Activated naive CD8-positive, alpha-beta T cell treated with anti-CD3 and anti-CD28 coated beads, Interleukin-2, amount 10 ng/mL, durations not matched to agents 7 days and 5 days (primary cell): ENCODE measurements at regions not wholly inside any gene's neighbourhood (a gene's known extent, or its start where the extent isn't known, plus 50 kb on each side); places are given as distances from the start of the nearest gene placed in this dataset.
A peak's percentile ranks its signal among the peaks of the same experiment; 100 is the strongest.

ENCODE experiments used
- ATAC-seq: fragments of 150-1000 bp; cut with Tn5 transposase; one replicate; pipeline ENCODE4 v1.10.0; 2021; ENCODE audit warnings: low read depth, moderate library complexity
- POLR2A ChIA-PET: fragments of 350-600 bp; sonication (Branson Sonifier 250); formaldehyde crosslinking; loops from one replicate; lab custom pipeline; 2021; ENCODE audit warnings: antibody characterized with exemption; lab: Charles Lee
- DNase-seq: peaks from one replicate; pipeline ENCODE4 v3.0.0; 2021
- H3K27ac Mint-ChIP-seq: one replicate; pipeline ENCODE4 v1.8.0; 2022; ENCODE audit warnings: mild to moderate bottlenecking, mixed read lengths
- H3K27me3 Mint-ChIP-seq: one replicate; pipeline ENCODE4 v1.8.0; 2022; ENCODE audit warnings: mild to moderate bottlenecking, moderate library complexity, mixed read lengths
- H3K36me3 Mint-ChIP-seq: one replicate; pipeline ENCODE4 v1.8.0; 2021; ENCODE audit warnings: mild to moderate bottlenecking, mixed read lengths
- H3K4me1 Mint-ChIP-seq: one replicate; pipeline ENCODE4 v1.8.0; 2021; ENCODE audit warnings: mixed read lengths
- H3K4me3 Mint-ChIP-seq: one replicate; pipeline ENCODE4 v1.8.0; 2022; ENCODE audit warnings: mild to moderate bottlenecking, moderate library complexity, mixed read lengths
- H3K9me3 Mint-ChIP-seq: one replicate; pipeline ENCODE4 v1.8.0; 2021; ENCODE audit warnings: mixed read lengths

DNA sequence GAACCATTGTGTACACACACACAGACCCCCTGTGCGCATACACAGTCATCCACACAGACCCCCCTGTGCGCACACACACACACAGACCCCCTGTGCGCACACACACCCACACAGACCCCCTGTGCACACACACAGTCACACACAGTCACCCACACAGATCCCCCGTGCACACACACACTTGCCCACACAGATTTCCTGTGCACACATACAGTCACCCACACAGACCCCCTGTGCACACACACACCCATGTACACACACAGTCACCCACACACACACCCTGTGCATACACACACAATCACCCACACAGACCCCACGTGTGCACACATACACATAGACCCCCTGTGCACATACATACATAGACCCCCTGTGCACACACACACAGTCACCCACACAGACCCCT lies 106.1 kb downstream of the HSPH1 start:
- POLR2A ChIA-PET, result interaction anchor here (1.7 kb wide), 1 partner anchor 10 kb away, joined by 8 read pairs; no protein-coding TSS in a partner anchor
- H3K9me3 Mint-ChIP-seq, result no peaks in the 10 kb centered on the region

DNA sequence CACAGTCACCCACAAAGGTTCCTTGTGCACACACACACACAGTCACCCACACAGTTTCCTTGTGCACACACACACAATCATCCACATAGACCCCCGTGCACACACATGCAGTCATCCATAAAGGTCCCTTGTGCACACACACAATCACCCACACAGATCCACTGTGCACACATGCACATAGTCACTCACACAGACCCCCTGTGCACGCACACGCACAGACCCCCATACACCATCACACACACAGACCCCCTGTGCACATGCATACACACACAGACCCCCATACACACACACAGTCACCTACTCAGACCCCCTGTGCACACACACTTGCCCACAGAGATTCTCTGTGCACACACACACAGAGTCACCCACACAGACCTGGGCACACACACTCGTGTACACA lies 107.1 kb downstream of the HSPH1 start:
- POLR2A ChIA-PET, result no interaction called here

More for the DNA sequence above, 106.1 kb downstream of the HSPH1 start:
- DNase-seq, result no peak
- Mint-ChIP-seq H3K36me3 (no peaks in the 10 kb centered on the region), H3K4me3 (no peak overlapping the region), H3K27me3 (peaks cover 17% of the 10 kb centered on the region), H3K27ac (no peak overlapping the region), H3K4me1 (peaks cover 7% of the 10 kb centered on the region)
- ATAC-seq, result no peak

DNA sequence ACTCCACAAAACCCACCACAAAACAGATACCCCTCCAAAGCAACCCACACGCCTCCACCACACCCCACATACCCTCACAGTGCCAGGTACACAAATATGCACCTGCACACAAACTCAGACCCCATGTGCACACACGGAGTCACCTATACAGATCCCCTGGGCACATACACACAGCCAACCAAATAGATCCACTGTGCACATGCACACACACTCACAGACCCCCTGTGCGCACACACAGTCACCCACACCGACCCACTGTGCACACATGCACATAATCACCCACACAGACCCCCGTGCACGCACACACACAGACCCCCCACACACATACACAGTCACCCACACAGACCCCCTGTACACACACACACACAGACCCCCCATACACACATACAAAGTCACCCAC lies 107.8 kb downstream of the HSPH1 start:
- Mint-ChIP-seq H3K27ac (no peak overlapping the region), H3K4me3 (no peak overlapping the region), H3K4me1 (peaks cover 7% of the 10 kb centered on the region), H3K9me3 (no peaks in the 10 kb centered on the region), H3K36me3 (no peaks in the 10 kb centered on the region), H3K27me3 (peaks cover 21% of the 10 kb centered on the region)
- ATAC-seq (no peak), DNase-seq (no peak)
- POLR2A ChIA-PET, result no interaction called here

More for the DNA sequence above, 107.1 kb downstream of the HSPH1 start:
- Mint-ChIP-seq H3K27ac (no peak overlapping the region), H3K27me3 (peaks cover 21% of the 10 kb centered on the region), H3K4me1 (peaks cover 7% of the 10 kb centered on the region), H3K9me3 (no peaks in the 10 kb centered on the region), H3K36me3 (no peaks in the 10 kb centered on the region), H3K4me3 (no peak overlapping the region)
- no peak for ATAC-seq
- no peak for DNase-seq

DNA sequence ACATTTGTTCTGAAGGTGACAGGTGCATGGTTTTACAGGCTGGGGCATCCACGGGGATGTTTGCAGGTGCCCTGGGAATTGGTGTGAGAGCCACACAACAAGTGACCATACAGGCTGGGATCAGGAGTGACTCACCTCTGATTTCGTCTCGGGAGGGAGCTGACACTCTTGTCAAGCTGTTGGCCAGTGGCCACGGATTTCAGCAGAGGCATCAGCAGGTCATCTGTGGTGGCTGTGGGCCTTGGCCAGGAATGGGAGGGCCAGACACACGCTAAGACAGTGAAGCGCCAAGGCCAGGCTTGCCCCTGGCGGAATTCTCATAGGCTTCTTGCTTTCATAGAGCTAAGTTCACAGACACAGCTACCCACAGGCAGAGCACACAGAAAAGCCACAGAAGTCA lies 108.6 kb downstream of the HSPH1 start:
- H3K27me3 Mint-ChIP-seq, result peaks cover 21% of the 10 kb centered on the region
- no peaks in the 10 kb centered on the region for H3K36me3 Mint-ChIP-seq
- no peak for ATAC-seq
- H3K27ac Mint-ChIP-seq, result no peak overlapping the region
- no peaks in the 10 kb centered on the region for H3K9me3 Mint-ChIP-seq
- no peak overlapping the region for H3K4me3 Mint-ChIP-seq
- no peak for DNase-seq
- POLR2A ChIA-PET, result no interaction called here
- peaks cover 7% of the 10 kb centered on the region for H3K4me1 Mint-ChIP-seq

DNA sequence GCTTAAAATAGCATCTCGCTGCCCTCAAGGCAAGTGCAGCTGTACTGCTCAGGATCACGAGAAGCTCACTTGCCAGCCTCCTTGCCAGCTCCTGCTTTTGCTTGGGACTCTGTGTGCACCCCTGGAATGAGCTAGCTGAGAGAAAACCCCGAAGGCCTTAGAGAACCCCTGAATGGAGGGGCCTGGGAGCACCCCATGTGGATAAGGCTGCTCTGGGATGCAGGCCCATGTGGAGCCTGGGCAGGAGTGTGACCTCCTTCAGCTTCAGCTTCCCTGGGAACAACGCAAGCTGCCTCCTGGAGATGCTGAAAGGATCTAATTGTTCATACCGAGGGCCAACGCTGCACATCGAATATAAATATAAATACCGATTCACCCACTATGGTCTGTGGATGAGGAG lies 109.2 kb downstream of the HSPH1 start:
- Mint-ChIP-seq H3K27me3 (peaks cover 21% of the 10 kb centered on the region), H3K36me3 (no peaks in the 10 kb centered on the region), H3K9me3 (no peaks in the 10 kb centered on the region), H3K27ac (no peak overlapping the region), H3K4me1 (peaks cover 7% of the 10 kb centered on the region), H3K4me3 (no peak overlapping the region)
- ATAC-seq, result no peak
- no peak for DNase-seq
- POLR2A ChIA-PET, result no interaction called here

DNA sequence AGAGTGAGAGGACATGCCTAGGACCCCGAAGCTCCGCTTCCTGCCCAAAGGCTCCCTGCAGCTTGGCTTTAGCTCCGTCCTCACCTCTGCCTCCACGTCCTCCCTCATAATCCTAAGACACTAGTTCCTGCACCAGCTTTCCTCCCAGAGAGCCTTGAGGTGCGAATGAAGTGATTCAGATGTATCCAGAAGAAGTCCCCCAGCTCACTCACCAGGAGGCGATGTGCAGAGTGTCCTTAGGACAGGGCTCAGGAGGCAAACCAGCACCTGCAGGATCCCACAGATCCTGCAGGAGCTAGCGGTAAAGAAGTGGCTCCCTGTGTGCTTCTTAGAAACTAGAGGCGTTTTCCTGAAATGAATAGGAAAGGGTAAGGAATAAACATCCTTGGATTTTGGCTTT lies 109.7 kb downstream of the HSPH1 start:
- Mint-ChIP-seq H3K4me1 (peaks cover 7% of the 10 kb centered on the region), H3K9me3 (no peaks in the 10 kb centered on the region), H3K27ac (no peak overlapping the region), H3K4me3 (no peak overlapping the region), H3K36me3 (no peaks in the 10 kb centered on the region), H3K27me3 (peaks cover 21% of the 10 kb centered on the region)
- POLR2A ChIA-PET, result no interaction called here
- DNase-seq (no peak), ATAC-seq (no peak)

DNA sequence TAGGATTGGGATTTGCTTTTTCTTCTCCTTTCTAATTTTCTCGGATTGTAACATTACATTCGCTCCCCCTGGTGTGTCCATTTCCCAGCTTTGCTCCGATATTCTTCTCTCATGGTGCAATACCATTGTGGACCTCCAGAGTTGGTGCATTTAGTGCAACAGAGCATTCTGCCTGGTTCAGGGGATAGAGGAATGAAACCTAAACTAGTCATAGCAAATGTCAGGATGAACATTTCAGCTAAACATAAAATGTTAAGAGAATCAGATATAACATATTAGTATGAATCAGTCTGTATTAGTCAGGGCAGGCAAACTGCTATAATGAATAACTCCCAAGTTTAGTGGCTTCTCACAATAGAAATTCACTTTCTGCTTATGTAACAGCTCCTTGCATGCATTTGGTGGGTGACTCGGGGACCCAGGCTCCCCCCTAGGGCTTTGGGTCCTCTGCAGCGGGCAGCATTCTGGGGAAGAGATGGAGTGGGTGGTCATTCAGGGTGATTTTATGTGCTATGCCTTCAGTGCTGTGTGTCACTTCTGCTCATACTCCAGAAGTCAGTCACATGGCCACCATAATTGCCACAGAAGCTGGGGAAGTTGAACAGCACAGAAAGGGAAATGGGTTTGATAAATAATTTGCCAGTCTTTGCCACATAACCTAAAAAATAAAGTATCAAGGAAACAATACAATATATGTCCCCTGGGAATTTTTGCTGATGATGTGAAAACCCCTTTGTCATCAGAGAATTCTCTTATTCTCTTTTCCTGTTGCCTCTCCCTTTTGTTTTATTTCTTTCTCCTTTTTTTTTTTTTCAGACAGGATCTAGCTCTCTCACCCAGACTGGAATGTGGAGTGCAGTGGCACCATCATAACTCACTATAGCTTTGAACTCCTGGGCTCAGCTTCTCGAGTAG lies 111.0 kb downstream of the HSPH1 start:
- peaks cover 21% of the 10 kb centered on the region for H3K27me3 Mint-ChIP-seq
- POLR2A ChIA-PET, result no interaction called here
- no peaks in the 10 kb centered on the region for H3K36me3 Mint-ChIP-seq
- H3K27ac Mint-ChIP-seq, result no peak overlapping the region
- ATAC-seq, result no peak
- no peak for DNase-seq
- peaks cover 10% of the 10 kb centered on the region for H3K4me1 Mint-ChIP-seq
- no peak overlapping the region for H3K4me3 Mint-ChIP-seq
- no peaks in the 10 kb centered on the region for H3K9me3 Mint-ChIP-seq

DNA sequence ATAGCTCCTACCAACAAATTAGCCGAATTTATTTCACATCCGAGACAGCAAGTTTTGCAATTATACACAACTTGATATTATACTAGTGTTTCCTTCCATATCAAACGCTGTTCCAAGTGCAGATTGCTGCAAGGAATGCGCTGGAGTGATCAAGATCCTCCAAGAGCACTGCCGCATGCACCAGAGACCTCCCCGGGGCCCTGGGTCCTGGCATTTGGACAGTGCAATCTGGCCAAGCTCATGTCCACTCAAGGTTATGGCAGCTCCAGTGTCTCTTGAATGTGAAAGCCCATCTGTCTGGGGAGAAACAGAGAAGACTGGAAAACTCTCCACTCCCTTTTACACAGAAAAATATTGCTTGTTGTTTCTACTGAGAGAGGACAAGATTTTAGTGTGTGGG lies 111.9 kb downstream of the HSPH1 start:
- H3K4me3 Mint-ChIP-seq, result no peak overlapping the region
- H3K27me3 Mint-ChIP-seq, result peaks cover 21% of the 10 kb centered on the region
- H3K9me3 Mint-ChIP-seq, result no peaks in the 10 kb centered on the region
- H3K27ac Mint-ChIP-seq, result no peak overlapping the region
- POLR2A ChIA-PET, result no interaction called here
- H3K4me1 Mint-ChIP-seq, result peaks cover 19% of the 10 kb centered on the region
- ATAC-seq (no peak), DNase-seq (no peak)
- no peaks in the 10 kb centered on the region for H3K36me3 Mint-ChIP-seq

DNA sequence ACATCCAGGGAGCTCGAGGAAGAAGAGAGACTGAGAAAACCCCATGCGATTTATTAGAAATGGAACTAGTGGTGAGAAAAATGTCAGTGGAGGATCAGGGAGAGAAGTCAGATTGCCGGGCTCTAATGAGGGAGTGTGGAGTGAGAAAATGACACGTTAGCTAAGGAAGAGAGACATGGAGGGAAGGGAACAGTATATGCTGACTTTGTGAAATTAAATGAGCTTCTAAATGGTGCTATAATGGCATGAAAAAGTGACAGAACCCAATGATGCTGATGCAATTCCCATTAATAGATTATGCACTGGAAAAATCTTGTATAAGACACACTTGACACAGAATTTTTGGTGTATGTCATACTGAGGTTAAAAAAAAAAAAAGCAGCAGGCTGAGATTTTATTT lies 112.6 kb downstream of the HSPH1 start:
- POLR2A ChIA-PET, result no interaction called here
- H3K4me3 Mint-ChIP-seq, result no peak overlapping the region

DNA sequence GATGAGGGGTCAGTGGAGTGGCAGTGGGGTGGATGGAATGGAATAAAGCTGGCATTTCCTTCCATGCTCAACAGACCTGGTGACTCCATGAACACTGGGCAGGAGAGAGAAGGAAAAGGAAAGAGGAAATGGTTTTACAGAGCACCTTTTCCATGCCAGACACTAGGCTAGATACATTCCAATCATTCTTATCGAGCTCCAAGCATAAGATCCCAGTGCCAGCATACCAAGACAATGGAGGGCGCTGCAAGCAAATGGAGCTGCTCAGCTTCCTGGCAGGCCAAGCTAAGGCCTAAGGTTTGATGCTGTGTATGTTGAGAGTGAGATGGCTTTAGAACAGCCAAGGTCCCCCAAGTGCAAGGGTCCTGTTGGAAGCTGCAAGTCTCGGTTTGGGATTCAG lies 113.2 kb downstream of the HSPH1 start:
- Mint-ChIP-seq H3K4me1 (peaks cover 29% of the 10 kb centered on the region), H3K27me3 (peaks cover 23% of the 10 kb centered on the region), H3K4me3 (no peak overlapping the region), H3K36me3 (no peaks in the 10 kb centered on the region), H3K27ac (no peak overlapping the region), H3K9me3 (no peaks in the 10 kb centered on the region)
- DNase-seq (no peak), ATAC-seq (no peak)
- POLR2A ChIA-PET, result no interaction called here

More for the DNA sequence above, 112.6 kb downstream of the HSPH1 start:
- H3K36me3 Mint-ChIP-seq, result no peaks in the 10 kb centered on the region
- peaks cover 23% of the 10 kb centered on the region for H3K27me3 Mint-ChIP-seq
- DNase-seq (no peak), ATAC-seq (no peak)
- peaks cover 27% of the 10 kb centered on the region for H3K4me1 Mint-ChIP-seq
- H3K27ac Mint-ChIP-seq, result no peak overlapping the region
- H3K9me3 Mint-ChIP-seq, result no peaks in the 10 kb centered on the region

DNA sequence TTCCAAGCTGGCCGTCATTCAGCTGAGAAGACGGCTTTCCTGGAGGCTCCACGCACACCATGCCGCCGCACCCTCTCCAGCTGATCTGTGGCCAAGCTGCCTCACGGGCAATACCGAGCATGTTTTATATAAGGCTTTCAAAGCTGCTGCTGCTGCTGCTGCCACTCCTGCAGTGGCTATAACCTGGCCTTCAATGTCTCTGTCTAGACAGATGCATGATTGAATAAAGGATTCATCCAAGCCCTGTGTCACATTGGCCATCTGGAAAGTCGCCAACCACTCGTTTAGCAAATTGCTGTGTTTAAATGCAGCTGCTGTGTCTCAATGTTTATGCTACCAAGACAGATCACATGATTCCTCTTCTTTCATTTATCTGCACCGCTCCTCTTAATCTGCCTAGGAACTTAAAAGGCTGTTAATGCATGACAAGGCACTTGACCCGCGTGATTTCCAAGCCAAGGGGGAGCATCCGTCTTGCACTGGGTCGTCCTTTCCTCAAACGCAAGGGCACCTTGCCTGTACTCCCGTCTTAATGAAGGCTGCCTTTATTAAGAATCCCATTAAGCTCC lies 114.3 kb downstream of the TEX26 start:
- DNase-seq (no peak), ATAC-seq (no peak)
- Mint-ChIP-seq H3K27ac (no peak overlapping the region), H3K9me3 (no peaks in the 10 kb centered on the region), H3K4me1 (peaks cover 45% of the 10 kb centered on the region), H3K27me3 (peaks cover 27% of the 10 kb centered on the region), H3K36me3 (peaks cover 2% of the 10 kb centered on the region), H3K4me3 (no peak overlapping the region)
- POLR2A ChIA-PET, result no interaction called here

DNA sequence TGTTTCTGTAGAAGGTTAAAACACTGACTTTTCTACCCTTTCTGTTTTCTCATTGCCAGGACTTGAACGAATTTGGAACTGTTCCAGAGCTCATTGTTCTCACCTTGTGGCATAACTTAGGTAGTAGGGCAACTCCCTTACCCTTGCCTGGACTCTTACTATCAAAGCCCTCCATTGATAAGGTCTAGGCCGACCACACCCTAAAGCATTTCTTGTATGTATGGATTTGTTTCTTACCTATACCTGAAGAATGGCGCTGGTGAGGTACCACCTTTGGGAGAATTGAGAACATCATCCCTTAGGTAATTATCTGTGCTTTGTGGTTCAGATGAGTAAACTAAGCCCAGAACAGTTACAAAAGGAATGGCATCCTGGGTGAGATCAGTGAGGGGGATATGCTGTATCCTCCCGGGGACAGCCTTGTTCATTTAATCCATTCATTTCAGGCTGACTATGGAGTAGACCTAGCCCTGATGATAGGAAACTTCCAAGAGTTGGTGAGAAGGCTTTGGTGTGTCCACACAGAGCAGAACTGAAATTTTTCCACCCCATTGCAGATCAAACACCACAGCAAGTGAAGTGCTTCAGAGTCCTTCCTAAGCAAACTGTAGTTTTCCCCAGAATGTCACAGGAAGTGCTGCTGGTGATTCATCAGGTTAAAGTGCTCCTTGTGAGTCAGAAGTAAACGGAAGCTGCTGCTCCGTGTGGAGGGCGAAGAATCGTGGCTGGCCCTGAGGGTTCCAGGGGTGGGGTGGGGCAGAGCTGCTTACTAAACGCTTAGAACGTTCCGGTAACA lies 113.0 kb downstream of the TEX26 start:
- POLR2A ChIA-PET, result interaction anchor here (1.3 to 1.8 kb wide), 2 partner anchors 11 to 116 kb away, joined by 4 to 8 read pairs; partner anchors contain the start of gene HSPH1
- peak; percentile 57 for DNase-seq
- no peaks in the 10 kb centered on the region for H3K9me3 Mint-ChIP-seq
- H3K4me1 Mint-ChIP-seq, result peaks cover 43% of the 10 kb centered on the region
- H3K36me3 Mint-ChIP-seq, result peaks cover 2% of the 10 kb centered on the region
- peak overlapping the region; percentile 81 for H3K27ac Mint-ChIP-seq
- peaks cover 22% of the 10 kb centered on the region for H3K27me3 Mint-ChIP-seq
- ATAC-seq, result peak; percentile 83
- peak overlapping the region; percentile 73 for H3K4me3 Mint-ChIP-seq
